Activated naive CD8-positive, alpha-beta T cell treated with anti-CD3 and anti-CD28 coated beads, Interleukin-2, amount 10 ng/mL, durations not matched to agents 7 days and 5 days (primary cell): ENCODE measurements at regions not wholly inside any gene's neighbourhood (a gene's known extent, or its start where the extent isn't known, plus 50 kb on each side); places are given as distances from the start of the nearest gene placed in this dataset.

Experiments
- ATAC-seq: fragments of 150-1000 bp; cut with Tn5 transposase; one replicate; pipeline ENCODE4 v1.10.0; 2021; ENCODE audit warnings: low read depth, moderate library complexity
- POLR2A ChIA-PET: fragments of 350-600 bp; sonication (Branson Sonifier 250); formaldehyde crosslinking; loops from one replicate; lab custom pipeline; 2021; ENCODE audit warnings: antibody characterized with exemption; lab: Charles Lee
- DNase-seq: peaks from one replicate; pipeline ENCODE4 v3.0.0; 2021
- H3K27ac Mint-ChIP-seq: one replicate; pipeline ENCODE4 v1.8.0; 2022; ENCODE audit warnings: mild to moderate bottlenecking, mixed read lengths
- H3K27me3 Mint-ChIP-seq: one replicate; pipeline ENCODE4 v1.8.0; 2022; ENCODE audit warnings: mild to moderate bottlenecking, moderate library complexity, mixed read lengths
- H3K36me3 Mint-ChIP-seq: one replicate; pipeline ENCODE4 v1.8.0; 2021; ENCODE audit warnings: mild to moderate bottlenecking, mixed read lengths
- H3K4me1 Mint-ChIP-seq: one replicate; pipeline ENCODE4 v1.8.0; 2021; ENCODE audit warnings: mixed read lengths
- H3K4me3 Mint-ChIP-seq: one replicate; pipeline ENCODE4 v1.8.0; 2022; ENCODE audit warnings: mild to moderate bottlenecking, moderate library complexity, mixed read lengths
- H3K9me3 Mint-ChIP-seq: one replicate; pipeline ENCODE4 v1.8.0; 2021; ENCODE audit warnings: mixed read lengths

DNA sequence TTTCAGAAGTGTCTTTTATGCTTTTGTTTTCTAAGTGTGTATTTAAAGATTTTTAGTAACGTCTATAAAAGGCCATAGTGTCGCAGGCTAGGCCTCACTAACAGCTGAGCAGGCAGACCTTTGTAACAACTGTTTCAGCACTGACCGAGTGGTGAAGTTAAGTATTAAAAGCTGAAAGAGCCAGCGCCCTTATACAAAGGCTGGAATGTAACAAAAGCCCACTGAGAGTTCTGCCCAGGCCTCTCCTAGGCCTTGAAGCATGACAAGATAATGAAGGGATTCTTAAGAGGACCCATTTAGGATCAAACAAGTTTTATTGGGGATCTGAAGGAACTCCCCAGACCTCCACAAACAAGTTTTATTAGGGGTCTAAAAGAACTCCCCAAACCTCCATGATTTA lies 722.5 kb upstream of the PRKX start:
- Mint-ChIP-seq H3K27ac (no peak overlapping the region), H3K9me3 (no peaks in the 10 kb centered on the region), H3K27me3 (no peaks in the 10 kb centered on the region), H3K4me1 (no peaks in the 10 kb centered on the region), H3K4me3 (no peak overlapping the region), H3K36me3 (no peaks in the 10 kb centered on the region)
- POLR2A ChIA-PET, result no interaction called here
- ATAC-seq (no peak), DNase-seq (no peak)

DNA sequence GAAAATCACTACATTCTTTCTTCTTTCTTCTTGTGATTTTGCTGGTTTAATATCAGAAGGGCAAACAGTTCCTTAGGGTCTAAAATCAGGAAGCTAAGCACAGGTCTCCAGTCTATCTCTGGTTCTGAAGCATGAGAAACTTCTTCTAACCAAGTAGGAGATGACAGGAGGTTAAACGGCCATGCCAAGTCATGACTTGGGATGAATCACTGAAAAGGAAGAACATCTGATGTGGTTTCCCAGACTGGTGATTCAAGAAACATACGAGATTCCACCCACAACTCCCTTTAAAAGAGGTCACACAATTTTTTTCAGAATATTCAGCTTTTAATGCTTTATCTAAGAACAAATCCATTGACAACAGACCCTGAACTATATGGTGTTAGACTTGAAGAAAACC lies 684.0 kb upstream of the PRKX start:
- ATAC-seq (no peak), DNase-seq (no peak)
- Mint-ChIP-seq H3K27ac (no peak overlapping the region), H3K4me3 (no peak overlapping the region), H3K4me1 (no peaks in the 10 kb centered on the region), H3K36me3 (no peaks in the 10 kb centered on the region), H3K27me3 (no peaks in the 10 kb centered on the region), H3K9me3 (no peaks in the 10 kb centered on the region)
- POLR2A ChIA-PET, result no interaction called here

DNA sequence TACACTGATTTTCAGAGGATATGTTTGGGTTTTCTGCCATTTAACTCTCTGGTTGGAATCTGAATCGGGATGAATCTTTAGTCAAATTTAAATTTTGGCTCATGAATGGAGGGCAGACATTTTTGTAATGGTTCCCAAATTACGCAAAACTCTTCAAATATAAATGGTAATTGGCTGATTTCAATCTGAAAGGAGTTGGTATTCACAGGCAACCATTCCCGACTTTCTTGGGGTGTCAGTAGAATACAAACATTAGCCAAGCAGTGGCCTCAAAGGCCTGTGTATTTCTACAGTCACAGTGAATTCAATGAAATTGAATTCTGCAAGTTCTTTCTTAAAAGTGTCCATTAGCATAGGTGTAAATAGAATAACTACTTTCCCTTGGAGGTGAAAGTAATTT lies 668.8 kb upstream of the PRKX start:
- no peaks in the 10 kb centered on the region for H3K27me3 Mint-ChIP-seq
- no peak overlapping the region for H3K27ac Mint-ChIP-seq

DNA sequence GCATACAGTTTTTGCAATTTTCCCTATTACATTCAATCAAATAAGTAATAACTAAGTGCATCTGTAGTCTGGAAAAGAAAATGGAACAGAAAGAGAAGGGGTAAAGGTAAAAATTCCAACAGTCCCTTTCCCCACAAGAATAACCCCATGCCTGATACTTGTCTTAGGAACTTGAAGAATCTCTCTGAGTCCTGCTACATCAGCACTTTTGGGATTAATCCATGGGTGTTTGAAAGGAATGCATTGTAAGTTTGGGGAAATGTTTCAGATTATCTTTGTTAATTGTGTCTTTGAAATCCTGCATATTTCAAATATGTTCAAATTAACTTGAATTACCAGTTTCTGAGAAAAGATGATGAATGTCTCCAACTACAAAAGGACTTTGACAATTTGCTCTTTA lies 667.3 kb upstream of the PRKX start:
- DNase-seq (no peak), ATAC-seq (no peak)
- H3K27me3 Mint-ChIP-seq, result no peaks in the 10 kb centered on the region
- POLR2A ChIA-PET, result no interaction called here
- H3K4me3 Mint-ChIP-seq, result no peak overlapping the region
- H3K4me1 Mint-ChIP-seq, result no peaks in the 10 kb centered on the region
- no peak overlapping the region for H3K27ac Mint-ChIP-seq
- peaks cover 4% of the 10 kb centered on the region for H3K9me3 Mint-ChIP-seq
- no peaks in the 10 kb centered on the region for H3K36me3 Mint-ChIP-seq

More for the DNA sequence above, 668.8 kb upstream of the PRKX start:
- H3K4me1 Mint-ChIP-seq, result no peaks in the 10 kb centered on the region
- no peak for DNase-seq
- POLR2A ChIA-PET, result no interaction called here
- peaks cover 2% of the 10 kb centered on the region for H3K9me3 Mint-ChIP-seq
- no peak for ATAC-seq
- no peak overlapping the region for H3K4me3 Mint-ChIP-seq
- H3K36me3 Mint-ChIP-seq, result no peaks in the 10 kb centered on the region

DNA sequence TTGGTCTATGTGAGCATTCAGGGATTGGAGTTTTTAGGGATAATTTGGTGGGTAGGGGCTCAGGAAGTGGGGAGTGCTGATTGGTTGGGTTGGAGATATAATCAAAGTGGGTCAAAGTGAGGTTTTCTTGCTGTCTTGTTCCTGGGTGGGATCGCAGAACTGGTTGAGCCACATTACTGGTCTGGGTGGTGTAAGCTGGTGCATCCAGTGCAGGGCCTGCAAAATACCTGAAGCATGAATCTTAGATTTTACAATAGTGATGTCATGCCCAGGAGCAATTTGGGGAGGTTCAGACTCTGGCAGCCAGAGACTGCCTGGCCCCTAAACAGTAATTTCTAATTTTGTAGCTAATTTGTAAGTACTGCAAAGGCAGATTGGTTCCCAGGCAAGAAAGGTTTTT lies 665.6 kb upstream of the PRKX start:
- H3K27me3 Mint-ChIP-seq, result no peaks in the 10 kb centered on the region
- no peak overlapping the region for H3K4me3 Mint-ChIP-seq
- H3K9me3 Mint-ChIP-seq, result peaks cover 4% of the 10 kb centered on the region
- POLR2A ChIA-PET, result no interaction called here
- ATAC-seq (no peak), DNase-seq (no peak)
- H3K4me1 Mint-ChIP-seq, result no peaks in the 10 kb centered on the region
- no peaks in the 10 kb centered on the region for H3K36me3 Mint-ChIP-seq
- H3K27ac Mint-ChIP-seq, result no peak overlapping the region

DNA sequence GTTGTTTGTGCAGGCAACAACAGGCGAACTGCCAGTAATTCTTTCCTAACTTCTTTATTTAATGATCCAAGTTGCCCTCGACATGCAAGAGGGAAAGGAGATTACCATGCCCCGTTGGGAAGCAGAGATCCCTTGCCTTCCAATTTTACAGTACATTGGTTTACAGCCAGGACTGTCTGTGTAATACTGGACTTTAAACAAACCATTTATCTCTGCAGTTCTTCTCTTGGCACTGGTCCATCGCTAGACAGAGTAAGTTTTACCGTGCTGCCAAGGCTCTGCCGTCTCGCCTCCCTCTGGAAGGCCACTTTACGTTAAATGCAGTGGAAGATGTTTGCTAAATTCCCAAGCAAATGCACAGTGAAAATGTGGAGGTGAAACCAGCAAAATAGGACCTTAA lies 660.3 kb upstream of the PRKX start:
- H3K36me3 Mint-ChIP-seq, result no peaks in the 10 kb centered on the region
- POLR2A ChIA-PET, result no interaction called here
- no peaks in the 10 kb centered on the region for H3K27me3 Mint-ChIP-seq
- no peaks in the 10 kb centered on the region for H3K4me1 Mint-ChIP-seq
- no peak overlapping the region for H3K27ac Mint-ChIP-seq
- DNase-seq, result no peak
- H3K4me3 Mint-ChIP-seq, result no peak overlapping the region
- peaks cover 3% of the 10 kb centered on the region for H3K9me3 Mint-ChIP-seq
- ATAC-seq, result no peak

DNA sequence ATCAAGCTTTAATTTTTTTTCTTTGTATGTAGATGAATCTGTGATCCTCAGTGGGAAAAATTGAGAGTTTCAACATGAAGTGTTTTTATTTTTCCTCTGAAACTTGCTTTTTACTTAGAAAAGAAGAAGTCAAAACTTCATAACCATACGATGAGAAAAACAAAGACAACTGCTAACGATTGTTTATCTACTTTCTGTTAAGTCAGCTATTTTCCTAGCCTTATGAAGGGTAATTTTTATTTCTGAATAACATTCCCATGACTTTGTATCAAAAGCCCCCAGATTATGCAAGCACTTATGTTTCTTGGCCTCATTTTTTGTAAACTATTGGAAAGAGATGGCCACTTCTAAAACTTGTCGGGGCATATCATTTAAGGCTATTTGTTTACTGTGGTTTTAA lies 645.1 kb upstream of the PRKX start:
- Mint-ChIP-seq H3K27ac (no peak overlapping the region), H3K4me3 (no peak overlapping the region), H3K27me3 (no peaks in the 10 kb centered on the region), H3K9me3 (peaks cover 2% of the 10 kb centered on the region), H3K4me1 (no peaks in the 10 kb centered on the region), H3K36me3 (no peaks in the 10 kb centered on the region)
- no peak for ATAC-seq
- POLR2A ChIA-PET, result no interaction called here
- no peak for DNase-seq

DNA sequence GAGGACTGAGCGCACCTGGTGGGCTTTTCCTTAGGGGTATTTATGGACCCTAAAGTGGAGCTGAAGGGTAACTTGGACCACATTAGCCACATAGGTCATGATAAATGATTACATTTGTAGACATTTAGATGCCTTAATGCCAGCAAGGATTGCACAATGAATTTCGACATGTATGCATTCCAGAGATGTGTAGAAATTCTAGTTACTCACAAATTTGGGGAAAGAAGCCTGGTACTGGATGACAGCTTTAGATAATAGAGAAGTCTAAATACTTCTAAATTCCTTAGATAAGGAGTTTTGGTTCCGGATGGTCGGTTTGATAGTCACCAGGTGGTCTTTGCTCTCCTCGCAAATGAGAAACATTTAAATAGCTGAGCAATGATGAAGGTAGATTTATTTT lies 609.5 kb upstream of the PRKX start:
- H3K4me3 Mint-ChIP-seq, result no peak overlapping the region
- H3K4me1 Mint-ChIP-seq, result no peaks in the 10 kb centered on the region
- DNase-seq, result no peak
- no peak overlapping the region for H3K27ac Mint-ChIP-seq
- ATAC-seq, result no peak
- no peaks in the 10 kb centered on the region for H3K9me3 Mint-ChIP-seq
- no peaks in the 10 kb centered on the region for H3K36me3 Mint-ChIP-seq
- POLR2A ChIA-PET, result no interaction called here
- H3K27me3 Mint-ChIP-seq, result no peaks in the 10 kb centered on the region

DNA sequence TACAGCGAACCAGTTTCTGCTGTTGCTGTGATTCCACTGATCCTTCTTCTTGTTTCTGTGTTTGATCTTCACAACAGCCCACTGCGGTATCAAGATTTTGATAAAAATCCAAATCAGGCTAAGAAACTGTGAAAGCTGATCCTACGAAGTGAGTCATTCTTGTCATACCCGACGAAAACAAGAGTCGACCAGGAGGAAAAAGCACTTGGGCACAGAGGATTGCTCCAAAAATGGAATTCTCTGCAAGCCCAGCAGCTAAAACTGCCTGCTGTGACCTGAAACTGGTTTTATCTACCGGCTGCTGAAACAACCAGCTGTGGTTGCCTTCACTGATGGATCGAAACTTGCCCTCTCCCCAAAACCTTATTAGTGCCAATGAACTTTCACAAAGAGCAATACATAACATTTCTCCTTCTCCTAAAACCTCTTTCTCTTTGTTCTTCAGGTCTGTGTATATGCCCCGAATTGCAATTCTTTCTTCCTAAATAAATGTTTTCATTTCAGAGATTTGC lies 607.0 kb upstream of the PRKX start:
- Mint-ChIP-seq H3K27me3 (no peaks in the 10 kb centered on the region), H3K4me3 (no peak overlapping the region), H3K9me3 (no peaks in the 10 kb centered on the region), H3K4me1 (no peaks in the 10 kb centered on the region), H3K36me3 (no peaks in the 10 kb centered on the region), H3K27ac (no peak overlapping the region)
- POLR2A ChIA-PET, result no interaction called here
- DNase-seq (no peak), ATAC-seq (no peak)

DNA sequence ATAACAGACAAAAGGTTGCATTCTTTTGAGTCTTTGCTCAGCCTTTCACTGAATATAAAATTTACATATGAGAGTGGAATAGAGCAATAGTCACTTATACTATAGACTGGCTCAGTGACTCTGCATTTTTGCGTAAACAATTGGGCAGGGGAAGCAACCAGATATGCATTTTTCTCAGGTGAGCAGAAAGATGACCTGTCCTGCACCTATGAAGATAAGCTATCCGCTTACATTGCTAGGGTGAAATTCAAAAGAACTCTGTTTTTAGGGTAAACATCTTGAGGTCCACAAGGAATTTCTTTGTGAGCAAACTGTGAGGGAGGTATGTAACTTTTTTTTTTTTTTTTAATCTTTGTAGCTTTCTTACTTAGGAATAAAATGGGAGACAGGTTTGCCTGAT lies 602.4 kb upstream of the PRKX start:
- Mint-ChIP-seq H3K9me3 (no peaks in the 10 kb centered on the region), H3K27ac (no peak overlapping the region), H3K4me3 (no peak overlapping the region), H3K36me3 (no peaks in the 10 kb centered on the region), H3K27me3 (no peaks in the 10 kb centered on the region), H3K4me1 (no peaks in the 10 kb centered on the region)
- ATAC-seq, result no peak
- DNase-seq, result no peak
- POLR2A ChIA-PET, result no interaction called here

DNA sequence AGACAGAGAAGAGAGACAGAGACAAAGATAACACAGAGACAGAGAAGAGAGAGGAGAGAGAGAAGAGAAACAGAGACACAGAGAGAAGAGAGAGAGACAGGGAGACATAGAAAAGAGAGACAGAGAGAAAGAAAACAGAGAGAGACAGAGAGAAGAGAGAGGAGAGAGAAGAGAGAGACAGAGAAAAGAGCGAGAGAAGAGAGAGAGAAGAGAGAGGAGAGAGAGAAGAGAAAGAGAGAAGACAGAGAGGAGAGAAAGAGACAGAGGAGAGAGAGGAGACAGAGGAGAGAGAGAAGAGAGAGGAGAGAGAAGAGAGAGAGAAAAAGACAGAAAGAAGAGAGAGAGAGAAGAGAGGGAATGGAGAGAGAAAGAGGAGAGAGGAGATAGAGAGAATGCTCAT lies 601.1 kb upstream of the PRKX start:
- POLR2A ChIA-PET, result no interaction called here
- Mint-ChIP-seq H3K9me3 (no peaks in the 10 kb centered on the region), H3K4me3 (no peak overlapping the region), H3K36me3 (no peaks in the 10 kb centered on the region), H3K4me1 (no peaks in the 10 kb centered on the region), H3K27me3 (no peaks in the 10 kb centered on the region), H3K27ac (no peak overlapping the region)
- DNase-seq (no peak), ATAC-seq (no peak)

DNA sequence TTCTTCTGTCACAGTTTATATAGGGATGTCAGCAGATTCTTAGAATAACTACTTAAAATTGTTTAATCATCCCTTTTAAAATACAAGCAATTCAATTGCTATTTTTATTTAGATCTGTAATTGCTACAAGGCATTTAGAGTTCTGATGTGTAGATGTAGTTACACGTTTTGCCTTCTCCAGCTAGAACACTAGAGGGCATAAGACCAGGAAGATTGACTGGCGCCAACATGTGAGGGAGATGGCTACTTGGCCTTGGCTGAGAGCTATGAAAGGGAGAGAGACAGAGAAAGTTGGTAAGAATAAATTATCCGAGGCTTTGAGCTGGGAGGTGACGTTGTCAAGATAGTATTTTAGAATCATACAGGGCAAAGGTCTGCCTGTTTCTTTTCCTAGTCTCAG lies 563.7 kb upstream of the PRKX start:
- POLR2A ChIA-PET, result no interaction called here
- no peak for DNase-seq
- H3K4me1 Mint-ChIP-seq, result no peaks in the 10 kb centered on the region
- H3K9me3 Mint-ChIP-seq, result no peaks in the 10 kb centered on the region
- H3K4me3 Mint-ChIP-seq, result no peak overlapping the region
- no peaks in the 10 kb centered on the region for H3K36me3 Mint-ChIP-seq
- H3K27me3 Mint-ChIP-seq, result no peaks in the 10 kb centered on the region
- ATAC-seq, result no peak
- no peak overlapping the region for H3K27ac Mint-ChIP-seq

DNA sequence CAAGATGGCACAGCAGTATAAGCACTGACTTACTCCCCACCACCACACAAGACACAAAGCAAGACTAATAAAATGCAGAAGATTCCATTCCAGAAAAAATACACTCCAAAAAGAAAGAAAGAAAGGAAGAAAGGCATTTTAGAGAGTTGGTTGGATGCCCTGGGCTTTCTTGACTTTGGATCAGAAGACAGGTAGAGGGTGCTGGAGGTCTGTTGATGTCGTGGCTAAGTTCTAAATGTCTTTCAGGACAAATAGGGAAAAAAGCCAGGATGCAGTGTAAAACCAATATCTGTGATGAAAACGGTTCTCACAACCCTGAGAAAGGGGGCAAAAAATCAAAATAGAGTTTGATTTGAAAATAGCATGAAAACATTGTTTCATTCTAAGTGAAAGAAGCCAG lies 555.2 kb upstream of the PRKX start:
- H3K4me1 Mint-ChIP-seq, result no peaks in the 10 kb centered on the region
- DNase-seq, result no peak
- POLR2A ChIA-PET, result no interaction called here
- no peaks in the 10 kb centered on the region for H3K36me3 Mint-ChIP-seq
- no peak for ATAC-seq
- no peak overlapping the region for H3K27ac Mint-ChIP-seq
- H3K4me3 Mint-ChIP-seq, result no peak overlapping the region
- peaks cover 2% of the 10 kb centered on the region for H3K27me3 Mint-ChIP-seq
- H3K9me3 Mint-ChIP-seq, result no peaks in the 10 kb centered on the region

DNA sequence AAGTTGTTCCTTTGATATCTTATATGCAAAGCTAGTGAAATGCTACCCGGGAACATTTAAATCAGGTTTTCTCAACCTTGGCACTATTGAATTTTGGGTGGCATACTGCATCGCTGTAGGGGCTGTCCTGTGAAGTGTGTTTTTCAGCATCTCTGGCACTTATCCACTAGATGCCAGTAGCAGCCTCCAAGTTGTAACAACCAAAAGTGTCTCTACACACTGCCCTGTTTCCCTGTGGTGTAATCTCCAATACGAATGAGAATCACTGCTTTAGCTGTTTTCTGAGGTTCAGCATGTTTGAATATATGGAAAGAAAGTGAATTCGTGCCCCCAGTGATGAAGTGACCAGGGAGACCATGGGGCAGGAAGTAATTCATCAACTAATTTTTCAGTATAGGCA lies 551.6 kb upstream of the PRKX start:
- DNase-seq (no peak), ATAC-seq (no peak)
- H3K9me3 Mint-ChIP-seq, result no peaks in the 10 kb centered on the region
- no peaks in the 10 kb centered on the region for H3K4me1 Mint-ChIP-seq
- H3K27ac Mint-ChIP-seq, result no peak overlapping the region
- POLR2A ChIA-PET, result no interaction called here
- H3K36me3 Mint-ChIP-seq, result no peaks in the 10 kb centered on the region
- H3K4me3 Mint-ChIP-seq, result no peak overlapping the region
- H3K27me3 Mint-ChIP-seq, result peaks cover 2% of the 10 kb centered on the region
